Testis (tissue), 2 donors: ENCODE measurements at regions not wholly inside any gene's neighbourhood (a gene's known extent, or its start where the extent isn't known, plus 50 kb on each side); places are given as distances from the start of the nearest gene placed in this dataset.

Source experiments
- POLR2A ChIP-seq: fragments of 450-650 bp; IDR thresholded peaks from one replicate; pipeline ENCODE4 v1.6.1; 2017; ENCODE audit warnings: antibody characterized with exemption, mild to moderate bottlenecking, moderate library complexity
- TF ChIP-seq, protein P1 (sequence below), 3 experiments: fragments of 450-650 bp in 2 of 3; fragments of 200-600 bp in 1 of 3; sonication (generic) in 1 of 3; IDR thresholded peaks; one replicate each; pipeline ENCODE4 v1.5.1; 2016 to 2019; ENCODE audit warnings: antibody characterized with exemption in 3 of 3, mild to moderate bottlenecking in 2 of 3, moderate library complexity in 1 of 3

DNA sequence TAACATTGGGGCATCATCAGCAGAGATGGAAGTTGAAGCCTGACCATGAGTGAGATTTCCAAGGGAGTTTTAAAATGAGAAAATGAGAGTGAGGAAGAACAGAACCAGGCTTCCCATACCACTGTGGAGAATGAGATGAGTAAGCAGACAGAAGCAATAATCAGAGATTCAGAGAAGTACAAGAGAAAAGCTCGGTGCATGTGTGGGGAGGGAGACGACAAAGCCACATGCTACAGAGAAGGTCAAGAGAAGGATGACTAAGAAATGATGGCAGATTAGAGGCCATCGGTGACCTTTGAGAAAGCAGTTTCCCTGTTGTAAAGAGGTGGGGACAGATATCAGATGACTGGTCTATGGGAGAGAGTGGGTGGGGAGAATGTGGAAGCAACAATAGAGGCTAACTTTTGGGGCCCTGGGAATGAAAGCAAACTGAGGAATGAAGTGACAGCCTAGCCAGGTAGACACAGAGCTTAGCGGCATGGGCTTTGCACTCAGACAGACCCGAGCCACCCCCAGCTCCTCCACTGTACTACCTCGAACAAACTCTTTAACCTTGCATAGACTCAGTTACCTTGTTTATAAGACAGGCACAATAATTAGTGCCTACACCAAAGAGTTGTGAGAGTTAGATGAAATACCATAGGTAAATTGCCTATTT is 207.7 kb downstream of the PIK3R1 start:
- TF ChIP-seq, protein P1, sequence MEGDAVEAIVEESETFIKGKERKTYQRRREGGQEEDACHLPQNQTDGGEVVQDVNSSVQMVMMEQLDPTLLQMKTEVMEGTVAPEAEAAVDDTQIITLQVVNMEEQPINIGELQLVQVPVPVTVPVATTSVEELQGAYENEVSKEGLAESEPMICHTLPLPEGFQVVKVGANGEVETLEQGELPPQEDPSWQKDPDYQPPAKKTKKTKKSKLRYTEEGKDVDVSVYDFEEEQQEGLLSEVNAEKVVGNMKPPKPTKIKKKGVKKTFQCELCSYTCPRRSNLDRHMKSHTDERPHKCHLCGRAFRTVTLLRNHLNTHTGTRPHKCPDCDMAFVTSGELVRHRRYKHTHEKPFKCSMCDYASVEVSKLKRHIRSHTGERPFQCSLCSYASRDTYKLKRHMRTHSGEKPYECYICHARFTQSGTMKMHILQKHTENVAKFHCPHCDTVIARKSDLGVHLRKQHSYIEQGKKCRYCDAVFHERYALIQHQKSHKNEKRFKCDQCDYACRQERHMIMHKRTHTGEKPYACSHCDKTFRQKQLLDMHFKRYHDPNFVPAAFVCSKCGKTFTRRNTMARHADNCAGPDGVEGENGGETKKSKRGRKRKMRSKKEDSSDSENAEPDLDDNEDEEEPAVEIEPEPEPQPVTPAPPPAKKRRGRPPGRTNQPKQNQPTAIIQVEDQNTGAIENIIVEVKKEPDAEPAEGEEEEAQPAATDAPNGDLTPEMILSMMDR (IDR thresholded peaks at IDR 0.05) = no peak
- TF ChIP-seq POLR2A = no peak
